Loucy (cell line): ENCODE measurements at regions not wholly inside any gene's neighbourhood (a gene's known extent, or its start where the extent isn't known, plus 50 kb on each side); places are given as distances from the start of the nearest gene placed in this dataset.

Source experiments
- H2AFZ ChIP-seq: fragments of 200-600 bp; sonication (generic); 2 replicates; pipeline ENCODE4 v1.6.0; 2016; ENCODE audit warnings: antibody characterized with exemption, mild to moderate bottlenecking, low read length, moderate library complexity
- H3F3A ChIP-seq: fragments of 200-600 bp; 2 replicates; pipeline ENCODE4 v1.6.0; 2016; ENCODE audit warnings: antibody characterized with exemption, low read depth, mild to moderate bottlenecking
- H3K27me3 ChIP-seq: fragments of 200-600 bp; sonication (generic); 2 replicates; pipeline ENCODE4 v1.6.1; 2014; ENCODE audit warnings: low read length, mild to moderate bottlenecking; ENCODE audit not compliant: insufficient read depth, poor library complexity, severe bottlenecking
- H3K36me3 ChIP-seq: fragments of 200-600 bp; sonication (generic); 2 replicates; pipeline ENCODE4 v1.6.1; 2016; ENCODE audit warnings: low read length; ENCODE audit not compliant: insufficient read depth
- H3K4me1 ChIP-seq: fragments of 200-600 bp; sonication (generic); 2 replicates; pipeline ENCODE4 v1.5.1; 2014; ENCODE audit warnings: low read length, mild to moderate bottlenecking; ENCODE audit not compliant: insufficient read depth, poor library complexity, severe bottlenecking
- H3K4me2 ChIP-seq: fragments of 200-600 bp; sonication (generic); 2 replicates; pipeline ENCODE4 v1.6.0; 2014; ENCODE audit warnings: antibody characterized with exemption, low read length, low read depth, mild to moderate bottlenecking; ENCODE audit not compliant: poor library complexity, severe bottlenecking
- H3K4me3 ChIP-seq: fragments of 200-600 bp; sonication (generic); 2 replicates; pipeline ENCODE4 v1.5.1; 2014; ENCODE audit warnings: low read length, mild to moderate bottlenecking, mixed read lengths; ENCODE audit not compliant: poor library complexity, severe bottlenecking
- H3K79me2 ChIP-seq: fragments of 200-600 bp; sonication (generic); 2 replicates; pipeline ENCODE4 v1.6.1; 2014; ENCODE audit warnings: low read length; ENCODE audit not compliant: insufficient read depth
- H3K9ac ChIP-seq: fragments of 200-600 bp; sonication (generic); 2 replicates; pipeline ENCODE4 v1.6.0; 2014; ENCODE audit warnings: mild to moderate bottlenecking, low read depth, low read length, moderate library complexity; ENCODE audit not compliant: poor library complexity, severe bottlenecking
- H3K9me2 ChIP-seq: fragments of 200-600 bp; sonication (generic); replicated peaks from 2 replicates; pipeline ENCODE4 v1.6.1; 2016; ENCODE audit warnings: low read depth, low read length, mixed read lengths
- H3K9me3 ChIP-seq: fragments of 200-600 bp; sonication (generic); 2 replicates; pipeline ENCODE4 v1.6.1; 2014; ENCODE audit warnings: mild to moderate bottlenecking, antibody characterized with exemption, low read length, low read depth; ENCODE audit not compliant: insufficient read depth
- H4K20me1 ChIP-seq: fragments of 200-600 bp; sonication (generic); 2 replicates; pipeline ENCODE4 v1.6.0; 2014; ENCODE audit warnings: antibody characterized with exemption, low read length, mild to moderate bottlenecking; ENCODE audit not compliant: insufficient read depth, poor library complexity, severe bottlenecking
- CTCF ChIP-seq: fragments of 200-600 bp; sonication (generic); conservative IDR thresholded peaks from 2 replicates; pipeline ENCODE4 v1.5.1; 2014; ENCODE audit warnings: mild to moderate bottlenecking, antibody characterized with exemption, low read length
- EZH2phosphoT487 ChIP-seq: fragments of 200-600 bp; IDR thresholded peaks from 2 replicates; pipeline ENCODE4 v1.6.1; 2018; ENCODE audit warnings: antibody characterized with exemption, mild to moderate bottlenecking, moderate library complexity, borderline replicate concordance

GRCh38 chr4:71189471-71189870, 149.3 kb upstream of the SLC4A4 start:
- peak overlapping the region; percentile 80 for H3K9ac ChIP-seq
- H3K9me3 ChIP-seq, result no peaks in the 10 kb centered on the region
- TF ChIP-seq EZH2phosphoT487 (no peak), CTCF (no peak; the same call in 1 of the 2 replicates)
- peaks cover 4% of the 10 kb centered on the region; the same call in 1 of the 2 replicates for H3F3A ChIP-seq
- H3K27me3 ChIP-seq, result no peaks in the 10 kb centered on the region
- peaks cover 5% of the 10 kb centered on the region for H4K20me1 ChIP-seq
- H3K4me3 ChIP-seq, result peak overlapping the region; percentile 81
- H3K9me2 ChIP-seq, result no peaks in the 10 kb centered on the region
- peaks cover 75% of the 10 kb centered on the region for H3K4me1 ChIP-seq
- H3K4me2 ChIP-seq, result peak overlapping the region; percentile 91
- H3K36me3 ChIP-seq, result no peaks in the 10 kb centered on the region; the same call in 1 of the 2 replicates
- H2AFZ ChIP-seq, result no peak overlapping the region
- peaks cover 71% of the 10 kb centered on the region for H3K79me2 ChIP-seq

GRCh38 chr4:71194454-71194853, 144.4 kb upstream of the SLC4A4 start:
- Histone ChIP-seq H3K9ac (no peak overlapping the region), H3K4me3 (no peak overlapping the region), H3K27me3 (no peaks in the 10 kb centered on the region), H3K9me2 (no peaks in the 10 kb centered on the region), H2AFZ (no peak overlapping the region), H4K20me1 (no peaks in the 10 kb centered on the region), H3K79me2 (peaks cover 84% of the 10 kb centered on the region), H3F3A (peaks cover 3% of the 10 kb centered on the region; the same call in 1 of the 2 replicates), H3K4me1 (peaks cover 80% of the 10 kb centered on the region), H3K9me3 (no peaks in the 10 kb centered on the region), H3K36me3 (no peaks in the 10 kb centered on the region; the same call in 1 of the 2 replicates), H3K4me2 (peak overlapping the region; percentile 38)
- no peak for TF ChIP-seq EZH2phosphoT487
- no peak for TF ChIP-seq CTCF

- Histone ChIP-seq H3K36me3 (no peaks in the 10 kb centered on the region; the same call in 1 of the 2 replicates), H3K9me2 (no peaks in the 10 kb centered on the region), H4K20me1 (no peaks in the 10 kb centered on the region), H3K4me2 (peak overlapping the region; percentile 42), H3K9ac (peak overlapping the region; percentile 6), H3K4me1 (peaks cover 80% of the 10 kb centered on the region), H3K79me2 (peaks cover 77% of the 10 kb centered on the region), H3K27me3 (no peaks in the 10 kb centered on the region), H3K4me3 (peak overlapping the region; percentile 17), H3F3A (peaks cover 12% of the 10 kb centered on the region; the same call in 1 of the 2 replicates), H2AFZ (no peak overlapping the region), H3K9me3 (no peaks in the 10 kb centered on the region)
- no peak for TF ChIP-seq CTCF
- TF ChIP-seq EZH2phosphoT487, result no peak
Measured at GRCh38 chr4:71195924-71196323, 142.9 kb upstream of the SLC4A4 start.
